B cell (primary cell): ENCODE measurements at regions not wholly inside any gene's neighbourhood (a gene's known extent, or its start where the extent isn't known, plus 50 kb on each side); places are given as distances from the start of the nearest gene placed in this dataset.

Experiments used
- CTCF ChIP-seq: fragments of 200-600 bp; IDR thresholded peaks from one replicate; pipeline ENCODE4 v1.8.0; 2022; ENCODE audit warnings: antibody characterized with exemption, mild to moderate bottlenecking
- EZH2 ChIP-seq: IDR thresholded peaks from 2 replicates; pipeline ENCODE4 v1.6.1; 2012; ENCODE audit warnings: borderline replicate concordance, low read depth, mild to moderate bottlenecking, moderate library complexity, low read length; ENCODE audit not compliant: insufficient read depth, poor library complexity, severe bottlenecking

GRCh38 chr20:60959971-60960370 is 292.1 kb upstream of the CDH4 start:
- TF ChIP-seq CTCF: no peak
- no peak for TF ChIP-seq EZH2
